GM19455 (cell line): ENCODE measurements at regions not wholly inside any gene's neighbourhood (a gene's known extent, or its start where the extent isn't known, plus 50 kb on each side); places are given as distances from the start of the nearest gene placed in this dataset.

ENCODE experiments used
- ATAC-seq: cut with Tn5 transposase; IDR thresholded peaks from one replicate; pipeline ENCODE4 v1.9.1; 2021; ENCODE audit not compliant: unreplicated experiment

DNA sequence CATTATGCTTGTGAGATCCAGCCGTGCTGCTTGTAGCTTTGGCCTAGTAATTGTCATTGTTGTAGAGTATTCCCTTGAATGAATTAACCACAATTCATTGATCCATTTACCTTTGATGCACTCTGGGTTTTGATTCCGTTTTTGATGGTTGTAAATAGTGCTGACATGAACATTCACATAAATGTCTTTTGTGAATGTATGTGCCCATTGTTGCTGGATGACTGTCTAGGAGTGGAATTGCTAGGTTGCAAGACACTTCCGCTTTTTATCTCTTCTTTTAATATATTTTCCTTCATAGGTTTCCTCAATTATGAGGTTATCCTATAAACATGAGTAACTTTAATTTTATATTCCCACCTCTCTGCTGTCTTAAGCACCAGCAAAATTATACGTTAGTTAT lies 104.8 kb upstream of the CCDC68 start:
- ATAC-seq: no peak

DNA sequence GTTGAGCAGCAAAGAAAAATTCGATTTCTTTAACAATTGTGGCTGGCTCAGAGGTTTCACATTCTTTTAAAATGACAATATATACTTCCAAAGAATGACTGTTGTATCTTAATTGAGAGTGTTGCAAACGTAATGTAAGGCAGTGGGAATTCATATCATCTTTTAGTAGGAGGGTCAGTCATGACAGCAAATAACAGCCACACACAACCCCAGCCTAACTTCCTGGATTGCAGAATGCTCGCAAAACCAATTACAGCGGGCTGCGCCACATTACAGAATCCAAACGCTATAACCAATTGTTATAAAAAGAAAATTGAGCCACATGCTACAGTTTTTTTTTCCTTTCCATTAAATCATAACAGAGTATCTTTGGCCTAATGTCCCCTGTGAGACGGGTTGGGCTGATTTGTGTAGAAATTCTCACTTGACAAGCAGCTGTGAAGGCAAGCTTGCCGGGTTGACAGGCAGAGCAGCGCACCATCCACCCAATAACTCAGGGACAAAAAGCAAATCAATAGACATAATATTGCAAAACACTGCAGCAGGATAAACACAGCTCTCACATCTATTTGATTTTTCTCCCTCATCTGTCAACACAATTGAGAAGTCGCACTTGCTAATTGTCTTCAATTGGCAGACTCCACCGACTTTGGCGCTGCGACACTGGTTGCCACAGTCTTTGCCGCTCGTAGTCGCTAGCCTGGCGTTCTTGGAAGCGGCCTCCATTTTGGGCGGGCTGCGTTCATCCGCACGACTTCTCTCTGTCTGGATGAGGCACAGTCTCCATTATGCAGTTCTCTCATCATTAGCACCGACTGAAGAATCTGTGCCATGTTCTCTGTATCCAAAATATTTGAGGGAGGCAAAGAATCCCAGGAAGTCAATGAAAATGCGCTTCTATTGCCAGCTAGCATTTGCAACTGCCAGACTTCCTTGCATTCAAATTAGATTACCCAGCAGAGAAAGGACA lies 95.0 kb upstream of the CCDC68 start:
- ATAC-seq: no peak

DNA sequence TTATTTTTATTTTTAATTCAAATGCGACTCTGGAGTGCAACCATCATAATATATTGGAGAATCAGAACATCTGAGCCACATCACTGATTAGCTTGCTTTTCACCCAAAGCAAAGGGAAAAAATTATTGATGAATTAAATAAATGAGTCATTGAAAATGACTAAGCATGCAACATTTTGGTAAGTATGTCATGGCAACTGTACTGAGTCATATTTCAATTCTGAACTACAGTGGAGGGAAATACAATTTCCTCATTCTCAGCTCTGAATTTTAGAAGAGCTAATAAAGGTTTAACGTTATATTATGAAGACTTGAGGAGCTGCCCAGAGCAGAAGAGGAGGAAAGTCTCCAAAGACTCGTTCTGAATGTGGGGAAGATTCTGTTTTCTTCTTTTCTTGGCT lies 89.6 kb upstream of the CCDC68 start:
- no peak for ATAC-seq

DNA sequence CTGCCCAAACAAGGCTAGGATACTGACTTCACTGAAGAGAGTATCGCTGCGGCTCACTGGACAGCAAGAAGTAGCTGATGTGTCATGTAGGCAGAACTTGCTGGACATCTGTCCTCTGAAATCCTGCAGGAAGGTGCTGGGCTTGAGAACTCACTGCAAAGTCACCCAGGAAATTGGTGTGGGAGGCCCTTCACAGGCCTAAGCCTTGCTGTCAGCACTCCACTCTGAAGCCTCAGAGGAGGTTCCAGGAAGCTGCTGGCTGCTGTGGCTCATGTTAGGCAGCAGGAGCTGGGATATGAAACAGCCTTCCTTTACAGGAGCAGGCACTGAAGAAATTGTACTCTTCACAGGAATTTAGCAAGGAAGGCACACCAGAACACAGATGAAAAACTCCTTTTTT lies 88.3 kb upstream of the CCDC68 start:
- ATAC-seq: no peak

DNA sequence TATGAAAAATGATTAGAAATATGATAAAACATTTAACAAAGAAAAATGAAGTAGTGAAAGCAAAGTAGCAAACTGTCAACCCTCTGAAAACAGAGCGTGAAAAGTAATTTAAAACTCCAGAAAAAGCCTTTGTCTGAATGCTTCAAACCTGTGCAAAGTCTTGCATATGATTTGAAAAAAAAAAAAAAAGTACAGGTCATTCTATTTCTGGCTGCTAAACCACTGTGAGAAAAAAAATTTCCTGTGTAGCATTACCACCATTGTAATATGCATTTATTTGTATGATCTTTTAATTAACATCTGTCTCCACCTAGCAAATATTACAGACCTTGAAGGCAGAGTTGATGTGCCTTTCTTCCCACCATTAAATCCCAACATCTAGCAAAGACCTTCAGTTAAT lies 82.1 kb upstream of the CCDC68 start:
- ATAC-seq: no peak

DNA sequence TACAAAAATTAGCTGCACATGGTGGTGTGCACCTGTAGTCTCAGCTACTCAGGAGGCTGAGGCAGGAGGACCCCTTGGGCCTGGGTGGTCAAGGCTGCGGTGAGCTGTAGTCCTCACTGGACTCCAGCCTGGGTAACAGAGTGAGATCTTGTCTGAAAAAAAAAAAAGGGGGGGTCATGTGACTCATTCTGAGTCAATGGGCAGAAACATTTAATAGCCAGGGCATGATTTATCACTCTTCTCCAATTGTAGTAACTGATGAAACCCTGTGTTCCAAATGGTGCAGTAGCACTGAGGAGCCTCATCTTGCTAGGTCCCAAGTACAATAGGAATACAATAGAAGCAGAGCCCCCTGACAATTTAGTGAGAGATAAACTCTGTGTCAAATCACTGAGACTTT lies 78.9 kb upstream of the CCDC68 start:
- ATAC-seq: no peak

DNA sequence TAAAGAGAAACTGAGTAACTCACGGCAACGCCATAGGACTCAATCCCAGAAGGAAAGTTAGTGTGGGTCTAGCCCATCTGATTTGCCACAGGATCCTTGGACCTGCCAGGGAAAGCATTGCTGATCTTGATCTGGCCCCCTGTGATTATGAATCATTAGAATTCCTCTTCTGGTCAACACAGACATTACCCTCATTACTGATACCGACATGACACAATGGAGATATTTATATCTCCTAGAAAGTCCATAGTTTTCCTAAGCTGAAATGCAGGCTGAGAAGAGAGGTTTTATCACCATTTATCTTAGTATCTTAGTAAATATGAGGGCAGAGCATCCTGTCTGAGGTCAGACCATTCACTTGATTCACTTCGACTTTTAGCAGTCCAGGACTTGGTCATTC lies 75.5 kb upstream of the CCDC68 start:
- ATAC-seq: no peak

DNA sequence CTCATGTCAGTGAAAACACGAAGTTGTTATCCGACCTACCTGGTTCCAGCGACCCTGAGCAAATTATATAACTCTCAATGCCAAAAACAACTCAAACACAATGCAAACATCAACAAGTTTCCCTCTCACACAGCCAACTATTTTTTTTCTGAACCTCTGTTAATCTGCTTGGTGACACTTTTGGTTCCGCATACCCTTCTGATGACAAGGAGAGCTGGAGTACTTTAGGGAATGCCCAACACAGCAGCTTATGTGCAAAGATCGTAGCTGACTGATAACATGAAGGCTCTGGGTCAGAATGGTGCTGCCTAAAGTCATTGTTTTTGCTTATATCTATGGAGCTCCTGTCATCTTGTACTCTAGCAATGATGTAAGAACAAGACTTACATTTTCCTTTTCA lies 72.7 kb upstream of the CCDC68 start:
- ATAC-seq: no peak

DNA sequence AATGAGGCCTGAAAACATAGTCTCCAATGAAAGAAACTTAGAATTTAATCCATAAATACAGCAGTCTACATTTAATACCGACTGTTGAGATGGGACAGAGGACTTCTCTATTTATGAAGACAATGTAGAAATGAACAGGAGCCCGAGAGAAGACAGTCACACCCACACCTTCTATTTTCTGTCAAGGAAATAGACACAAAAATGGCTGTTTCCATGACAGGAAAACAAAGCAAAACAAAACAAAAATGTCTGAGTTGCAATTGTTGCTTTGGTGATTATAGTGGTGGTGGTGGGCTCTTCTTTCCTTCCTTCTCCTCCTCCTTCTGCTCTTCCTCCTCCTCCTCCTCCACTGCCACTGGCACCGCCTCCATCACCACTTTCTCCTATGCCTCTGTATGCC lies 72.3 kb upstream of the CCDC68 start:
- ATAC-seq: no peak

DNA sequence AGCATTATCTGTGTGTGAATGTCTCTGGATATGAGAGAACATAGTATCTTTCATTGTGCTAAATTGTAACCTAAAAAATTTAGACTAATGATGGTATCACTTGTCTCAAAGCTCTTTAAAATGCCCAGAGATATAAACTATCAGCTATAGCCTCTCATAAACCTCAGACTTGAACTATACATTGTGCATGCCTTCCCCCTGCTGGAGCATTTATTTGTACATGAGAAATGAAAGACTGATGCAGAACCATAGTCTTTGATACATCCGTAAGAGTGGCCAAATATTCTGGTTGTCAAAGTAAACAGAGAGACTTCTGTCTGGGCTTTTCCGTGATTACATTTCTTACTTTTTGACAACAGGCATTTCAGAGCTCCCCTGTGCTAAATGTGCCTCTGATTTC lies 71.9 kb upstream of the CCDC68 start:
- ATAC-seq: no peak

DNA sequence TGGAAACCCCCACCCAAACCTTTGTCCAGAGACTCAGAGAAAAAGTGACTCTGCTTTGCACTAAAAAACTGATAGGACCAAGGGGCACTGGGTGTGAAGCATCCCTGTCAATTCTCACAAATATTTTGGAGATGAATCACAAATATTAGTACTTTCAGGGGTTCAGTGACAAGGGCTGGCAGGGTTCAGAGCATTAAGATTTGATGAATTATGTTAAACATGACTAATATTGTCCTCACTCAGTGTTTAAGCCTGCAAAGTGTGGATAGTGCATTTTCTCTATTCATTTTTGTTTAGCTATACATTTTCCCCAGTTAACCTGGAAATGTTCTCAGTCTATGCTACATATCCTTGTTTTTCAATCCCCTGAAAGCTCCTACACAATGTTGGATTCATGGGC lies 65.3 kb upstream of the CCDC68 start:
- no peak for ATAC-seq

DNA sequence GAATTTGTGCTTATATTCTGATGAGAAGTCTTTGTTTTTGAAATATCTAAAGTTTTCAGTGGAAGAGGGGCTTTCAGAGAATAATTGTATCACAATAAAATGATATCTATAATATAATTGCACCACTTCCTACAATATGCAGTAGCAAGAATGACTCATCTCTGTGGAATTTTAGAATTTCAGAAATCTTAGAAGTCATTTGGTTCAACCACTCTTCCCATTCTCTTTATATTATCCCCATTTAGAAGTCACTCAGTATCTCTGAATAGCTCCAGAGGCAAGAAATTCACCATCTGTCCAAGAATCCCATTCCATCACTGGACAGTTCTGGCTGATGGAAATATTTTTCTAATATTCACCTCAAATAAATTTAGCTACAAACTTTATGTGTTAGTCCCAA lies 59.3 kb upstream of the CCDC68 start:
- no peak for ATAC-seq

DNA sequence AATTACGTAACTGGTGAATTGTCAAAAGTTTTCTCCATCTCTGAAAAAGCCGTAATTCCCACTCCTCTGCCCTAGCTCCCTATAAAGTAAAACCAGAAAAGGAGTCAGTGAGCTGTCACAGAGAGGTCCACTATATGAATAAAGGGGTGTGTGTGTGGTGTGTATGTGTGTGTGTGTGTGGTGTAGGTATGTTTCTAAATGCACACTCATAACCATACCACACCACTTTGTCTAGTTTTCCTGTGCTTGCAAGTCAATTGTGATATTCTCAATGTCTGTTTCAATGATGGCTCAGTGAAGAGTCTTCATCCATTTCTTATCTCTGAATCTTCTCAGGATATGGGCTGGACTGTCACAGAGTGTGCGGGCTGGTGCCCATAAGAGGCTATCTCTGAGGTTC lies 54.8 kb upstream of the CCDC68 start:
- ATAC-seq: no peak

DNA sequence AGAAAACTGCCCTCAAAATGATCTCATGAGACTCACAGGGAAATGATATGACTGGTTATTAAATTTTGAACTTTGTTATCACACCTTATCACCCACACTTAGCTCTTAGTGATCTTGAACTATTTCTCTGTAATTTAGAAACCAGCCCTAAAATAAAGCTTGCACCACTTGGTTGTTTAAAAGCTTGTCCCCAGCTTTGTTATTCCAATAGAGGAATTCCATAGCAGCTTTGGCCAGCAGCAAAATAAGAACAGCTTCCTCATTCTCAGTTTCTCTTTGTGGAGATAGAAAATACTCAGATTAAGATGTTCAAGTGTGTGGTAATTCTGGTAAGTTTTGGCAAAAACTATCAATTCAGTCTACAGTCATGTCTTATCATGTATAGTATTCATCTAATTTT lies 54.4 kb upstream of the CCDC68 start:
- no peak for ATAC-seq

DNA sequence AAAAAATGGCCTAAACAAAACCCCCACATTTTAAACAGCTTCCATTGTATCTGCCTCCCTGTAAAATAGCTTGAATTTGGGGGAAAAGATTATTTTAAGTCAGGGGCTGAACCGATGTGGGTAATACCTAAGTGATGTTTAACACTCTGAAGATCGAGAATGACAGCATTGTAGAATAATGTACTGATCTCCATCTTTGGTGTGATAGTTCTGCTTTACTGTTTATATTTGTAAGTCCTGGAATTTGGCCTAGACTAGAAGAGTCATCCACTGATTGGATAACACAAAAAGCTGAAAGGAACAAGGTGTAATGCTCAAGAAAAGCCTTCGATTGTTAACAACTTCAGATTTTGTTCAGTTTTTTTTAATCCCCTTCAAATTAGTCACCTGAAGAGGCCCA lies 53.8 kb upstream of the CCDC68 start:
- no peak for ATAC-seq

DNA sequence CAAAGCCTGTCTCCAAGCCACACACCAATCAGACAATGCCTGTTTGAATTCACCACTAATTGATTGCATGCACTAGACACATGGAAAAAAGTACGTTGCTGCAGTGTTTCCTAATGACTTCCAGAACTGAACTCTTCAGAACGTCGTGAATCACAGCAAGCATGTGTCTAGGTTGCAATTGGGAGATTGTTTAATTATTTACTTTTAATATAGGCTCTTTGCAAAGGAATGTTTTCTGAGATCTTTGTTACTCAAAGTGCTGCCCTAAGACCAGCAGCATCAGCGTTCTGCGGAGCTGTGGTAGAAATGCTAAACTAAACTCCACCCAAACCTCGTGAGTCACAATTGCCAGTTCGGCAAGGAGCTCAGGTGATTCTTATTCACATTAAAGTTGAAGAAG lies 52.7 kb upstream of the CCDC68 start:
- no peak for ATAC-seq
